ENCODE measurements at regions not wholly inside any gene's neighbourhood (a gene's known extent, or its start where the extent isn't known, plus 50 kb on each side); places are given as distances from the start of the nearest gene placed in this dataset.

- no peaks in the 10 kb centered on the region for H3K36me3 ChIP-seq (ENCODE audit: low read depth)
- no peak for DNase-seq (ENCODE audit: low spot score)
- no peaks in the 10 kb centered on the region for H3K27me3 ChIP-seq (ENCODE audit: insufficient read depth, poor library complexity, severe bottlenecking)
- no peaks in the 10 kb centered on the region for H3K9me3 ChIP-seq (ENCODE audit: severe bottlenecking)
- TF ChIP-seq CTCF (IDR thresholded peaks at IDR 0.05; ENCODE audit: poor library complexity, severe bottlenecking) = no peak
- ATAC-seq (ENCODE audit: low read depth) = no peak
- no peak overlapping the region for H3K4me3 ChIP-seq (ENCODE audit: severe bottlenecking)
- peaks cover 45% of the 10 kb centered on the region for H3K4me1 ChIP-seq (ENCODE audit: insufficient read depth, poor library complexity, severe bottlenecking)
- H3K27ac ChIP-seq (ENCODE audit: poor library complexity, severe bottlenecking) = no peak overlapping the region
Observed at GRCh38 chr1:172900376-172900997, 150.3 kb downstream of the TNFSF18 start.

- Histone ChIP-seq H3K27me3 (ENCODE audit: insufficient read depth, poor library complexity, severe bottlenecking) (no peaks in the 10 kb centered on the region), H3K9me3 (ENCODE audit: severe bottlenecking) (no peaks in the 10 kb centered on the region), H3K4me1 (ENCODE audit: insufficient read depth, poor library complexity, severe bottlenecking) (peaks cover 45% of the 10 kb centered on the region), H3K4me3 (ENCODE audit: severe bottlenecking) (no peak overlapping the region), H3K27ac (ENCODE audit: poor library complexity, severe bottlenecking) (peak overlapping the region; percentile 92), H3K36me3 (ENCODE audit: low read depth) (no peaks in the 10 kb centered on the region)
- ATAC-seq (ENCODE audit: low read depth) (no peak), DNase-seq (ENCODE audit: low spot score) (no peak)
- TF ChIP-seq CTCF (IDR thresholded peaks at IDR 0.05; ENCODE audit: poor library complexity, severe bottlenecking) = no peak
Observed at GRCh38 chr1:172902200-172902599, 148.5 kb downstream of the TNFSF18 start.

GRCh38 chr1:172902861-172903381 is 147.8 kb downstream of the TNFSF18 start:
- H3K27me3 ChIP-seq (ENCODE audit: insufficient read depth, poor library complexity, severe bottlenecking) = no peaks in the 10 kb centered on the region
- no peak overlapping the region for H3K4me3 ChIP-seq (ENCODE audit: severe bottlenecking)
- H3K9me3 ChIP-seq (ENCODE audit: severe bottlenecking) = no peaks in the 10 kb centered on the region
- H3K4me1 ChIP-seq (ENCODE audit: insufficient read depth, poor library complexity, severe bottlenecking) = peaks cover 41% of the 10 kb centered on the region
- ATAC-seq (ENCODE audit: low read depth) (peak; percentile 62; the same call in 2 of the 3 replicates), DNase-seq (ENCODE audit: low spot score) (no peak)
- H3K27ac ChIP-seq (ENCODE audit: poor library complexity, severe bottlenecking) = peak overlapping the region; percentile 92
- no peaks in the 10 kb centered on the region for H3K36me3 ChIP-seq (ENCODE audit: low read depth)
- no peak for TF ChIP-seq CTCF (IDR thresholded peaks at IDR 0.05; ENCODE audit: poor library complexity, severe bottlenecking)

- Histone ChIP-seq H3K9me3 (ENCODE audit: severe bottlenecking) (no peaks in the 10 kb centered on the region), H3K36me3 (ENCODE audit: low read depth) (no peaks in the 10 kb centered on the region), H3K27me3 (ENCODE audit: insufficient read depth, poor library complexity, severe bottlenecking) (no peaks in the 10 kb centered on the region), H3K4me3 (ENCODE audit: severe bottlenecking) (no peak overlapping the region), H3K4me1 (ENCODE audit: insufficient read depth, poor library complexity, severe bottlenecking) (peaks cover 36% of the 10 kb centered on the region), H3K27ac (ENCODE audit: poor library complexity, severe bottlenecking) (peak overlapping the region; percentile 92)
- DNase-seq (ENCODE audit: low spot score) (no peak), ATAC-seq (ENCODE audit: low read depth) (peak; percentile 79)
- TF ChIP-seq CTCF (IDR thresholded peaks at IDR 0.05; ENCODE audit: poor library complexity, severe bottlenecking) = no peak
Observed at GRCh38 chr1:172903581-172904220, 147.0 kb downstream of the TNFSF18 start.

GRCh38 chr1:172905452-172905851 is 145.3 kb downstream of the TNFSF18 start:
- no peak overlapping the region for H3K27ac ChIP-seq (ENCODE audit: poor library complexity, severe bottlenecking)
- TF ChIP-seq CTCF (IDR thresholded peaks at IDR 0.05; ENCODE audit: poor library complexity, severe bottlenecking) = no peak
- H3K27me3 ChIP-seq (ENCODE audit: insufficient read depth, poor library complexity, severe bottlenecking) = no peaks in the 10 kb centered on the region
- H3K36me3 ChIP-seq (ENCODE audit: low read depth) = no peaks in the 10 kb centered on the region
- no peak for DNase-seq (ENCODE audit: low spot score)
- ATAC-seq (ENCODE audit: low read depth) = no peak
- H3K4me1 ChIP-seq (ENCODE audit: insufficient read depth, poor library complexity, severe bottlenecking) = peaks cover 51% of the 10 kb centered on the region
- H3K9me3 ChIP-seq (ENCODE audit: severe bottlenecking) = no peaks in the 10 kb centered on the region
- no peak overlapping the region for H3K4me3 ChIP-seq (ENCODE audit: severe bottlenecking)
